ENCODE measurements at regions not wholly inside any gene's neighbourhood (a gene's known extent, or its start where the extent isn't known, plus 50 kb on each side); places are given as distances from the start of the nearest gene placed in this dataset.
"Not testable (repeated sequence)": the region's sequence is repeated elsewhere in the genome, so short reads cannot be mapped to it uniquely, and the experiment has no call there.

DNA sequence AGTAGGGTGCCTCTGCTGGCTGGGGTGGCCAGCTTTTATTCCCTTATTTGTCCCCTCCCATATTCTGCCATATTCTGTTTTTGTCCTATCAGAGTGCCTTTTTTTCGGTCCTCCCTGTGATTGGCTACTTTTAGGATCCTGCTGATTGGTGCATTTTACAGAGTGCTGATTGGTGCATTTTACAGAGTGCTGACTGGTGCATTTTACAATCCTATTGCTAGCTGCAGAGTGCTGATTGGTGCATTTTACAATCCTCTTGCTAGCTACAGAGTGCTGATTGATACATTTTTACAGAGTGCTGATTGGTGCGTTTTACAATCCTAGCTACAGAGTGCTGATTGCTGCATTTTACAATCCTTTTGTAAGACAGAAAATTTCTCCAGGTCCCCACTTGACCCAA is 126.3 kb upstream of the UXS1 start:
- H3K27ac ChIP-seq (ENCODE audit: low read length); H3K27me3 ChIP-seq (ENCODE audit: low read depth, low read length); H3K9me3 ChIP-seq (ENCODE audit: control insufficient read depth in 1 of 2, low read length in 2 of 2); H3K4me3 ChIP-seq (ENCODE audit: low read depth in 1 of 2, low read length in 2 of 2); H3K36me3 ChIP-seq (ENCODE audit: control insufficient read depth in 1 of 2, insufficient read depth in 2 of 2, low read length in 2 of 2); H3K4me1 ChIP-seq (ENCODE audit: control insufficient read depth in 1 of 2, insufficient read depth in 2 of 2, low read length in 2 of 2): not testable (repeated sequence)

GRCh38 chr2:106316915-106317314 is 122.8 kb upstream of the UXS1 start:
- no peak overlapping the region for H3K27ac ChIP-seq (ENCODE audit: low read length)
- no peaks in the 10 kb centered on the region for H3K9me3 ChIP-seq (ENCODE audit: control insufficient read depth in 1 of 2, low read length in 2 of 2)
- H3K36me3 ChIP-seq (ENCODE audit: control insufficient read depth in 1 of 2, insufficient read depth in 2 of 2, low read length in 2 of 2) = no peaks in the 10 kb centered on the region
- no peaks in the 10 kb centered on the region for H3K27me3 ChIP-seq (ENCODE audit: low read depth, low read length)
- H3K4me3 ChIP-seq (ENCODE audit: low read depth in 1 of 2, low read length in 2 of 2) = no peak overlapping the region
- H3K4me1 ChIP-seq (ENCODE audit: control insufficient read depth in 1 of 2, insufficient read depth in 2 of 2, low read length in 2 of 2) = no peaks in the 10 kb centered on the region

DNA sequence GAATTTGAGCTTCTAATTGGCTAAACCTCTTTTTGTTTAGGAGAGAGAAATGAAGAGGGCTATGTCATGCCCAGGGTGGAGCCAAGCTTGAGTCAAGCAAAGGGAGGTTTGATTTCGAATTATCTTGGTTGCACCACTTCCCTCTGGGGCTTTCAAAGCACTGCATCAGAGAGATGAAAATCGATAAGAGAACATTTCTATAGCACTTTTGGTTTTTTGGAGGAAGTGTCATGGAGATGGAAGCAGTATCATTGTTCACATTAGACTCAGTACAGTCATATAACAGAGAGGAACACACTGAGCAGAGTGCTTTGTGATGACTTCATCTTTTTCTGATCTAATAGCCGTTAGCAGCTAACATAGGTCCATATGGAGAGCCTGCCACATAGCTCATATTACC is 120.3 kb upstream of the UXS1 start:
- H3K4me3 ChIP-seq (ENCODE audit: low read depth in 1 of 2, low read length in 2 of 2) = no peak overlapping the region
- H3K4me1 ChIP-seq (ENCODE audit: control insufficient read depth in 1 of 2, insufficient read depth in 2 of 2, low read length in 2 of 2) = no peaks in the 10 kb centered on the region
- no peak overlapping the region for H3K27ac ChIP-seq (ENCODE audit: low read length)
- H3K27me3 ChIP-seq (ENCODE audit: low read depth, low read length) = no peaks in the 10 kb centered on the region
- no peaks in the 10 kb centered on the region for H3K9me3 ChIP-seq (ENCODE audit: control insufficient read depth in 1 of 2, low read length in 2 of 2)
- H3K36me3 ChIP-seq (ENCODE audit: control insufficient read depth in 1 of 2, insufficient read depth in 2 of 2, low read length in 2 of 2) = no peaks in the 10 kb centered on the region

- no peaks in the 10 kb centered on the region for H3K4me1 ChIP-seq (ENCODE audit: control insufficient read depth in 1 of 2, insufficient read depth in 2 of 2, low read length in 2 of 2)
- H3K9me3 ChIP-seq (ENCODE audit: control insufficient read depth in 1 of 2, low read length in 2 of 2) = no peaks in the 10 kb centered on the region
- H3K27me3 ChIP-seq (ENCODE audit: low read depth, low read length) = no peaks in the 10 kb centered on the region
- no peak overlapping the region for H3K4me3 ChIP-seq (ENCODE audit: low read depth in 1 of 2, low read length in 2 of 2)
- H3K27ac ChIP-seq (ENCODE audit: low read length) = no peak overlapping the region
- no peaks in the 10 kb centered on the region for H3K36me3 ChIP-seq (ENCODE audit: control insufficient read depth in 1 of 2, insufficient read depth in 2 of 2, low read length in 2 of 2)
Observed at GRCh38 chr2:106311041-106311370, 116.9 kb upstream of the UXS1 start.

DNA sequence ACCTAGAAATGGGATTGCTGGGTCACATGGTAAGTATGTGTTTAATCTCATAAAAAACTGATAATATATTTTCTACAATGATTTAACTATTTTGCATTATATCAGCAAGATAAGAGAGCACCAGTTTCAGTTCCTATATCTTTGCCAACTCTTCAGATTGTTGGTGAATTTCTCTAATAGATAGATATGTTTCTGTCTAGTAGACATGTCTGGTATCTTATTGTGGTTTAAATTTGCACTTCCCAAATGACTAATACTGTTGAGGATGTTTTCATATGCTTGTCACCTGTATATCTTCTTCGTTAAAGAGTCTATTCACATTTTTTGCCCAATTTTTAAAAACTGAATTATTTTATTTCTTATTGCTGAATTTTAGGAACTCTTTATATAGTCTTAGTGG is 113.8 kb upstream of the UXS1 start:
- Histone ChIP-seq H3K36me3 (ENCODE audit: control insufficient read depth in 1 of 2, insufficient read depth in 2 of 2, low read length in 2 of 2) (no peaks in the 10 kb centered on the region), H3K27ac (ENCODE audit: low read length) (no peak overlapping the region), H3K4me1 (ENCODE audit: control insufficient read depth in 1 of 2, insufficient read depth in 2 of 2, low read length in 2 of 2) (no peaks in the 10 kb centered on the region), H3K9me3 (ENCODE audit: control insufficient read depth in 1 of 2, low read length in 2 of 2) (no peaks in the 10 kb centered on the region), H3K4me3 (ENCODE audit: low read depth in 1 of 2, low read length in 2 of 2) (no peak overlapping the region), H3K27me3 (ENCODE audit: low read depth, low read length) (no peaks in the 10 kb centered on the region)

GRCh38 chr2:106306387-106306786 is 112.3 kb upstream of the UXS1 start:
- H3K9me3 ChIP-seq (ENCODE audit: control insufficient read depth in 1 of 2, low read length in 2 of 2) = no peaks in the 10 kb centered on the region
- H3K4me1 ChIP-seq (ENCODE audit: control insufficient read depth in 1 of 2, insufficient read depth in 2 of 2, low read length in 2 of 2) = no peaks in the 10 kb centered on the region
- no peaks in the 10 kb centered on the region for H3K36me3 ChIP-seq (ENCODE audit: control insufficient read depth in 1 of 2, insufficient read depth in 2 of 2, low read length in 2 of 2)
- no peaks in the 10 kb centered on the region for H3K27me3 ChIP-seq (ENCODE audit: low read depth, low read length)
- no peak overlapping the region for H3K27ac ChIP-seq (ENCODE audit: low read length)
- no peak overlapping the region for H3K4me3 ChIP-seq (ENCODE audit: low read depth in 1 of 2, low read length in 2 of 2)

GRCh38 chr2:106304612-106305184 is 110.6 kb upstream of the UXS1 start:
- no peaks in the 10 kb centered on the region for H3K9me3 ChIP-seq (ENCODE audit: control insufficient read depth in 1 of 2, low read length in 2 of 2)
- H3K27ac ChIP-seq (ENCODE audit: low read length) = no peak overlapping the region
- H3K27me3 ChIP-seq (ENCODE audit: low read depth, low read length) = no peaks in the 10 kb centered on the region
- no peak overlapping the region for H3K4me3 ChIP-seq (ENCODE audit: low read depth in 1 of 2, low read length in 2 of 2)
- H3K36me3 ChIP-seq (ENCODE audit: control insufficient read depth in 1 of 2, insufficient read depth in 2 of 2, low read length in 2 of 2) = no peaks in the 10 kb centered on the region
- H3K4me1 ChIP-seq (ENCODE audit: control insufficient read depth in 1 of 2, insufficient read depth in 2 of 2, low read length in 2 of 2) = no peaks in the 10 kb centered on the region

- H3K4me1 ChIP-seq (ENCODE audit: control insufficient read depth in 1 of 2, insufficient read depth in 2 of 2, low read length in 2 of 2) = no peaks in the 10 kb centered on the region
- no peak overlapping the region for H3K4me3 ChIP-seq (ENCODE audit: low read depth in 1 of 2, low read length in 2 of 2)
- H3K9me3 ChIP-seq (ENCODE audit: control insufficient read depth in 1 of 2, low read length in 2 of 2) = no peaks in the 10 kb centered on the region
- H3K36me3 ChIP-seq (ENCODE audit: control insufficient read depth in 1 of 2, insufficient read depth in 2 of 2, low read length in 2 of 2) = no peaks in the 10 kb centered on the region
- H3K27me3 ChIP-seq (ENCODE audit: low read depth, low read length) = no peaks in the 10 kb centered on the region
- H3K27ac ChIP-seq (ENCODE audit: low read length) = no peak overlapping the region
Observed at GRCh38 chr2:106299696-106300095, 105.6 kb upstream of the UXS1 start.

DNA sequence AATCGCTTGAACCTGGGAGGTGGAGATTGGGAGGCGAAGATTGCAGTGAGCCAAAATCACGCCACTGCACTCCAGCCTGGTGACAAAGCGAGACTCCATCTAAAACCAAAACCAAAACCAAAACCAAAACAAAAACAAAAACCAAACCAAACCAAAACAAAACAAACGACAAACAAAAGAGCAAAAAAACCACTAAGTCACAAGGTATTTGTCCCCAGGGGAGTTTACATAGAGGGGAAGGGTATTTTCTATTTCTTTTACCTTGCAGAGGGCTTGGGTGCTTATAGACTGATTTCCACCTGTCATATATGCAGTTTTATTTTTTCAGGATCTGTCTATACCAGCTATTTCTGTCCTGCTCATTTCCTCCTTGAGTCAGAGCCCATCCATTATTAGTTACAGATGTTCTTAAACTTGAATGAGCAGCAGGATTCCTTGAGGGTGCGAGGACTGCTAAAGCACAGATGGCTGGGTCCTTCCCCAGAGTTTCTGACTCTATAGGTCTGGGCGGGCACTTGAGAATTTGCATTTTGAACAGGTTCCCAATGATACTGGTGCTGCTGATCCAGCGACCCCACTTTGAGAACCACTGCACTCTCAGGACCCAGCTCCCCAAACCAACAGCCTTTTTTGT is 102.2 kb upstream of the UXS1 start:
- Histone ChIP-seq H3K9me3 (ENCODE audit: control insufficient read depth in 1 of 2, low read length in 2 of 2) (no peaks in the 10 kb centered on the region), H3K36me3 (ENCODE audit: control insufficient read depth in 1 of 2, insufficient read depth in 2 of 2, low read length in 2 of 2) (no peaks in the 10 kb centered on the region), H3K27ac (ENCODE audit: low read length) (no peak overlapping the region), H3K4me3 (ENCODE audit: low read depth in 1 of 2, low read length in 2 of 2) (no peak overlapping the region), H3K27me3 (ENCODE audit: low read depth, low read length) (no peaks in the 10 kb centered on the region), H3K4me1 (ENCODE audit: control insufficient read depth in 1 of 2, insufficient read depth in 2 of 2, low read length in 2 of 2) (no peaks in the 10 kb centered on the region)

DNA sequence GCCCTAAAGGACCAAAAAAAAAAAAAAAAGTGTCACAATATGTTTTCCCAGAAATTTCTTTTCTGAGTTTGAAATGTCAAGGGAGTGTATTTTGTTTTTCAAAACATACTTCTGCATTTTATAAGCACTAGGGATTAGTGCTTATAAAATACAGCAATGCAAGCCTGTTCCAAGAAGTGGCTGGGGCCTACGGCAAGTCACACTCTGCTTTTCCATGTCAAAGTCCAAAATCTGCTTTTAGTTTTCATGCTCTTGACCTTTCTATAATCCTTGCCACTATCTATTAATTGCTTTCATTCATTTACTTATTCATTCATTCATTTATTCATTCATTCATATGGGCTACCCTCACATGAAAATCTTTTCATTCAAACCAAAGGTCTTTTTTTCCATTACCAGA is 100.1 kb upstream of the UXS1 start:
- H3K27me3 ChIP-seq (ENCODE audit: low read depth, low read length) = no peaks in the 10 kb centered on the region
- H3K4me3 ChIP-seq (ENCODE audit: low read depth in 1 of 2, low read length in 2 of 2) = no peak overlapping the region
- no peaks in the 10 kb centered on the region for H3K9me3 ChIP-seq (ENCODE audit: control insufficient read depth in 1 of 2, low read length in 2 of 2)
- no peaks in the 10 kb centered on the region for H3K4me1 ChIP-seq (ENCODE audit: control insufficient read depth in 1 of 2, insufficient read depth in 2 of 2, low read length in 2 of 2)
- no peaks in the 10 kb centered on the region for H3K36me3 ChIP-seq (ENCODE audit: control insufficient read depth in 1 of 2, insufficient read depth in 2 of 2, low read length in 2 of 2)
- no peak overlapping the region for H3K27ac ChIP-seq (ENCODE audit: low read length)

GRCh38 chr2:106293271-106293783 is 99.2 kb upstream of the UXS1 start:
- no peaks in the 10 kb centered on the region for H3K27me3 ChIP-seq (ENCODE audit: low read depth, low read length)
- no peaks in the 10 kb centered on the region for H3K9me3 ChIP-seq (ENCODE audit: control insufficient read depth in 1 of 2, low read length in 2 of 2)
- no peak overlapping the region for H3K27ac ChIP-seq (ENCODE audit: low read length)
- no peaks in the 10 kb centered on the region for H3K36me3 ChIP-seq (ENCODE audit: control insufficient read depth in 1 of 2, insufficient read depth in 2 of 2, low read length in 2 of 2)
- H3K4me3 ChIP-seq (ENCODE audit: low read depth in 1 of 2, low read length in 2 of 2) = no peak overlapping the region
- no peaks in the 10 kb centered on the region for H3K4me1 ChIP-seq (ENCODE audit: control insufficient read depth in 1 of 2, insufficient read depth in 2 of 2, low read length in 2 of 2)

GRCh38 chr2:106292627-106293026 is 98.5 kb upstream of the UXS1 start:
- Histone ChIP-seq H3K9me3 (ENCODE audit: control insufficient read depth in 1 of 2, low read length in 2 of 2) (no peaks in the 10 kb centered on the region), H3K27me3 (ENCODE audit: low read depth, low read length) (no peaks in the 10 kb centered on the region), H3K27ac (ENCODE audit: low read length) (no peak overlapping the region), H3K4me3 (ENCODE audit: low read depth in 1 of 2, low read length in 2 of 2) (no peak overlapping the region), H3K36me3 (ENCODE audit: control insufficient read depth in 1 of 2, insufficient read depth in 2 of 2, low read length in 2 of 2) (no peaks in the 10 kb centered on the region), H3K4me1 (ENCODE audit: control insufficient read depth in 1 of 2, insufficient read depth in 2 of 2, low read length in 2 of 2) (no peaks in the 10 kb centered on the region)
